ENCODE measurements at regions not wholly inside any gene's neighbourhood (a gene's known extent, or its start where the extent isn't known, plus 50 kb on each side); places are given as distances from the start of the nearest gene placed in this dataset.

DNA sequence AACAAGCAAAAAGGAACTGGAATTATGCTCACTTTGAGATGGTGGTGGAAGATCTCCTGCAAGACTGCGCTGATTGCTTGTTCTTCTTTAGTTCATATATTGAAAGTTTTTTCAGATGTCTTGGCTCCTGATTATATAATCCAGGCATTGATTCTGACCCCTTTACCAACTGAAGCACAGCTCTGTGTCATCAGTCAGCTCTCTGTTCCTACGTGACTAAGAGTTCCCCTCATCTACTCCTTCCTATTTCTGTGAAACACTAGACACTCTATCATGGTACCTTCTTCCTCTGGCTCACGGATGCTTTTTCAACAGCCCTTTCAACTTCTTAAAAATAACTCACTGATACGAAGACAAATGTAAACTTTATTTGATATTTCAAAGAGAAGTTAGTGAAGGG, 788.6 kb downstream of the SOCS6 start:
- DNase-seq (ENCODE audit: low spot score) = no peak
- TF ChIP-seq, protein P1, sequence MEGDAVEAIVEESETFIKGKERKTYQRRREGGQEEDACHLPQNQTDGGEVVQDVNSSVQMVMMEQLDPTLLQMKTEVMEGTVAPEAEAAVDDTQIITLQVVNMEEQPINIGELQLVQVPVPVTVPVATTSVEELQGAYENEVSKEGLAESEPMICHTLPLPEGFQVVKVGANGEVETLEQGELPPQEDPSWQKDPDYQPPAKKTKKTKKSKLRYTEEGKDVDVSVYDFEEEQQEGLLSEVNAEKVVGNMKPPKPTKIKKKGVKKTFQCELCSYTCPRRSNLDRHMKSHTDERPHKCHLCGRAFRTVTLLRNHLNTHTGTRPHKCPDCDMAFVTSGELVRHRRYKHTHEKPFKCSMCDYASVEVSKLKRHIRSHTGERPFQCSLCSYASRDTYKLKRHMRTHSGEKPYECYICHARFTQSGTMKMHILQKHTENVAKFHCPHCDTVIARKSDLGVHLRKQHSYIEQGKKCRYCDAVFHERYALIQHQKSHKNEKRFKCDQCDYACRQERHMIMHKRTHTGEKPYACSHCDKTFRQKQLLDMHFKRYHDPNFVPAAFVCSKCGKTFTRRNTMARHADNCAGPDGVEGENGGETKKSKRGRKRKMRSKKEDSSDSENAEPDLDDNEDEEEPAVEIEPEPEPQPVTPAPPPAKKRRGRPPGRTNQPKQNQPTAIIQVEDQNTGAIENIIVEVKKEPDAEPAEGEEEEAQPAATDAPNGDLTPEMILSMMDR (IDR thresholded peaks at IDR 0.05; ENCODE audit: extremely low read depth, missing control alignments) = no peak

DNA sequence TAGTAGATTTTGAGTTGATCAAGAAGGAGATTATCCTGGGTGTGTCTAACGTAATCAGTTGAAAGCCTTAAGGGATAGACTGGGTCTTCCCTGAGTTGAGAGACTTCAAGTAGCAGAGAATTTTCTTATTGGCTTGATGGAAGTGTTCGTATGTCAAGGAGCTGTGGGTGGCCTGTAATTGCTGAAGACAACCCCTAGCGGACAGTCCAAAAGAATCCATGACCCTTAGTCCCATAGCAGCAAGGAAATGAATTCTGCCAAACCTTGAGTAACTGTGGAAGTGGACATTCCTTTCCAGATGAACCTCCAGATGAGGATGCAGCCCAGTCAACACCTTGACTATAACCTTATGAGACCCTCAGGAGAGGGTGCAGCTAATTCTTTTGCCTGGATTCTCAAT, 786.3 kb downstream of the SOCS6 start:
- DNase-seq (ENCODE audit: low spot score) = no peak
- TF ChIP-seq, protein P1 (IDR thresholded peaks at IDR 0.05; ENCODE audit: extremely low read depth, missing control alignments) = no peak

DNA sequence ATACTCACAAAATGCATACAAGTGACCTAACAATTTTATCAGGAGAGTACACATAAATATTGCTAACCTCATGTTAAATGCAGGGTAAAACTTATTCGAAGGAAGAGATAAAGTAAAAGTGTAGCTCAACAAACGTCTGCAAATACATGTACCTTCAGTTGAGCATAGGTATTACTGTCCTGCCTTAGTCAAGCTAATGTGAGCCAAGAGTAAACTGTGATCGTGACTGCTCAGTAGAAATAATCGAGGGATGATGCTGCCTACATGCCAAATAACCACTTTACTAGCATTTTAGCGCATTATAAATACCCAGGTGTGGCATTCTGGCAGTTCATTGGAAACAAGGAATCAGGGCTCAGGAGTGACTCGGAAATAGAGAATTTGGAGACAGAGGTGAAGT, 779.5 kb downstream of the SOCS6 start:
- TF ChIP-seq, protein P1 (IDR thresholded peaks at IDR 0.05; ENCODE audit: extremely low read depth, missing control alignments) = no peak
- no peak for DNase-seq (ENCODE audit: low spot score)

DNA sequence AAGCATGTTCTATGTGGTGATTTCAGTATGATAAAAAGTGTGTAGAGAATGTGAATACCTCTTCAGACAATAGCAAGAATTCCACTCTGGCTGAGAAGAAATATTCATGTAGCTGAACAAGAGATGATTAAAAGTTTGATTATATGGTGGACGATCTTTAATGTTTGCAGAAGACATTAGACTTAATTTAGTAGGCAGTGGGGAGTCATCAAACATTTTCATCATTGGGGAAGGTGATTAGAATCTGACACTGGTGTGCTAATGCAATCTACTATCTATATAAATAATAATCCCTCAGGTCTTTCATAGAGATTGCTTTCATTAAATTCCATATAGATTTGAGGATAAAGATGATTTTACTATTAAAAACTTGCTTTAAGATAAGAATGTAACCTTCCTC, 761.0 kb downstream of the SOCS6 start:
- DNase-seq (ENCODE audit: low spot score) = no peak
- TF ChIP-seq, protein P1 (IDR thresholded peaks at IDR 0.05; ENCODE audit: extremely low read depth, missing control alignments) = no peak

DNA sequence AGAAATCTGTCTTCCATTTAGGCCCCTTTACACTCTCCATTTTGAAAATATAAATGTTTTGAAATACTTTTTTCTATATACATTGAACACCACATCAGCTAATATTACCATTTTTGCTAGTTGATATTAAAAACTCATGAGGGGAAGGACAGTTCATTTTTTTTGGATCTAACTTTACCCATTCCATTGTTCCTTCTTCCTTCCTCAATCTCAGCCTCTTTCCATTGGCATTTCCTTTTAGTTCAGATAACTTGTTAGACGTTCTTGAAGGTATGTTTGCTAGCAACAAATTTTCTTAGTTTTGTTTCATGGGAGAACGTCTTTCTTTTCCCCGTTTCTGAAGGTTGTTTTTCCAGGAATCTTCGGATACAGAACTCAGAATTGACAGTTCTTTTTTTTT, 759.0 kb downstream of the SOCS6 start:
- TF ChIP-seq, protein P1 (IDR thresholded peaks at IDR 0.05; ENCODE audit: extremely low read depth, missing control alignments) = no peak
- no peak for DNase-seq (ENCODE audit: low spot score)

DNA sequence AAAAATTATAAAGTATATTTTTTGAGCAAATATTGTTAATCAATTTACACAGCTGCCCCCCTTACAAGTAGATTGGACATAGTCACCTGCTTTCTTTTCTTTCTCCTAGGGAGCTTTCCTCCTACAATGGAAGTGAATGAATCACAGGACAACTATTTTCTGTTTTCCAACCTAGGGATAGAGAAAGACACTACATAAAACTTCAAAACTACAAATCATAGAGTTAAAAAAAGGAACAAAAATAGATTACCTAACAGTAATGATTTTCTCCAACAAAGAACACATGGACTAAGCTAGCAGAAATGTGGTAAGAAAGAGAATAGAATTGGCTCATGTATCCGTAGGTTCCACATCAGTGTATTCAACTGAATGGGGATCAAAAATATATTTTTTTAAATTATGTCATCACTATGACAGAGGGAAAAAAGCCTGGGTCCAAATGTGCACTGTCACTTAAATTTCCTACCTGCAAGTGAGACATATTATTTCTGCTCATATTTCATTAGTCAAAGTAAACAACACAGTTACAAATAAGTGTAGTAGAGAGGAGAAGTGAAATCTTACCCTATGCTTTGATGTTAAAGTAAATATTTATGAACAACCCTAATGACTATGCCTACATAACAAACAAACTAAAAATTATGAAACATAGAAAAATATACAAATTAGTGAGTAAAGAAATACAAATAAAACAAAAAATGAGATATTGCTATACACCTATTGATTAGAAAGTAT, 756.7 kb downstream of the SOCS6 start:
- DNase-seq (ENCODE audit: low spot score) = no peak
- TF ChIP-seq, protein P1 (IDR thresholded peaks at IDR 0.05; ENCODE audit: extremely low read depth, missing control alignments) = no peak

DNA sequence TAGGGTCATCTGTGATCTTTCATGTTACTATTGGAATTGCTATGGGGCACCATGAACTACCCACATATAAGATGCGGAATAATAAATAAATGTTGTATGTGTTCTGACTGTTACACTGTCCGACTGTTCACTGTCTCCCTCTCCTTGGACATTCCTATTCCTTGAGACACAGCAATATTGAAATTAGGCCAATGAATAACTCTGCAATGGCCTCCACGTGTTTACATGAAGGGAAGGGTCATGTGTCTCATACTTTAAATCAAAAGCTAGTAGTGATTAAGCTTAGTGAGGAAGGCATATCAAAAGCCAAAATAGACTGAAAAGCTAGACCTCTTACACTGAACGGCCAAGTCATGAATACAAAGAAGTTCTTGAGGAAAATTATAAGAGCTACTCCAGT, 751.3 kb downstream of the SOCS6 start:
- TF ChIP-seq, protein P1 (IDR thresholded peaks at IDR 0.05; ENCODE audit: extremely low read depth, missing control alignments) = no peak
- no peak for DNase-seq (ENCODE audit: low spot score)
